NCI-H2196 (cell line): ENCODE measurements at regions not wholly inside any gene's neighbourhood (a gene's known extent, or its start where the extent isn't known, plus 50 kb on each side); places are given as distances from the start of the nearest gene placed in this dataset.

Experiments used
- DNase-seq: peaks from one replicate; lab custom pipeline; 2025; ENCODE audit not compliant: unreplicated experiment; lab: John Stamatoyannopoulos, UW

- no peak for DNase-seq
Observed at GRCh38 chr2:184507254-184507653, 91.1 kb upstream of the ZNF804A start.

GRCh38 chr2:184517402-184517801 is 80.9 kb upstream of the ZNF804A start:
- no peak for DNase-seq

- no peak for DNase-seq
Observed at GRCh38 chr2:184520441-184520840, 77.9 kb upstream of the ZNF804A start.

GRCh38 chr2:184523732-184524131 is 74.6 kb upstream of the ZNF804A start:
- no peak for DNase-seq

- DNase-seq = no peak
Observed at GRCh38 chr2:184524551-184525382, 73.6 kb upstream of the ZNF804A start.

- no peak for DNase-seq
Observed at GRCh38 chr2:184527058-184527457, 71.3 kb upstream of the ZNF804A start.

GRCh38 chr2:184528119-184528518 is 70.2 kb upstream of the ZNF804A start:
- no peak for DNase-seq

- no peak for DNase-seq
Observed at GRCh38 chr2:184530239-184530638, 68.1 kb upstream of the ZNF804A start.

- no peak for DNase-seq
Observed at GRCh38 chr2:184530959-184531358, 67.4 kb upstream of the ZNF804A start.

GRCh38 chr2:184532551-184532950 is 65.8 kb upstream of the ZNF804A start:
- DNase-seq = no peak

- no peak for DNase-seq
Observed at GRCh38 chr2:184534986-184535385, 63.3 kb upstream of the ZNF804A start.

- no peak for DNase-seq
Observed at GRCh38 chr2:184540246-184540789, 58.0 kb upstream of the ZNF804A start.

GRCh38 chr2:184541591-184541990 is 56.7 kb upstream of the ZNF804A start:
- no peak for DNase-seq

GRCh38 chr2:184543832-184544231 is 54.5 kb upstream of the ZNF804A start:
- DNase-seq = no peak
